Tibial nerve (tissue), 4 donors: ENCODE measurements at regions not wholly inside any gene's neighbourhood (a gene's known extent, or its start where the extent isn't known, plus 50 kb on each side); places are given as distances from the start of the nearest gene placed in this dataset.

Experiments used
- CTCF ChIP-seq, 5 experiments: fragments of 200-600 bp in 3 of 5; fragments of 450-650 bp in 2 of 5; sonication (generic) in 3 of 5; IDR thresholded peaks; one replicate each; pipeline ENCODE4 v1.5.1; 2016 to 2019; ENCODE audit warnings: antibody characterized with exemption in 5 of 5, mild to moderate bottlenecking in 3 of 5, moderate library complexity in 2 of 5
- EP300 ChIP-seq, 2 donors: sonication (generic); formaldehyde crosslinking; IDR thresholded peaks; one replicate each; pipeline ENCODE4 v1.6.1; 2017; ENCODE audit warnings: antibody characterized with exemption in 2 of 2, mild to moderate bottlenecking in 1 of 2
- POLR2A ChIP-seq, 2 donors: fragments of 450-650 bp; IDR thresholded peaks; one replicate each; pipeline ENCODE4 v1.6.1; 2017; ENCODE audit warnings: antibody characterized with exemption in 2 of 2, mild to moderate bottlenecking in 2 of 2, moderate library complexity in 2 of 2

GRCh38 chr19:28578786-28579505 lies 634.0 kb downstream of the UQCRFS1 start:
- no peak for TF ChIP-seq POLR2A (IDR thresholded peaks at IDR 0.05)
- TF ChIP-seq CTCF (IDR thresholded peaks at IDR 0.05) = no peak
- TF ChIP-seq EP300 (IDR thresholded peaks at IDR 0.05) = no peak
